ENCODE measurements at regions not wholly inside any gene's neighbourhood (a gene's known extent, or its start where the extent isn't known, plus 50 kb on each side); places are given as distances from the start of the nearest gene placed in this dataset.
"Not testable (repeated sequence)": the region's sequence is repeated elsewhere in the genome, so short reads cannot be mapped to it uniquely, and the experiment has no call there.

DNA sequence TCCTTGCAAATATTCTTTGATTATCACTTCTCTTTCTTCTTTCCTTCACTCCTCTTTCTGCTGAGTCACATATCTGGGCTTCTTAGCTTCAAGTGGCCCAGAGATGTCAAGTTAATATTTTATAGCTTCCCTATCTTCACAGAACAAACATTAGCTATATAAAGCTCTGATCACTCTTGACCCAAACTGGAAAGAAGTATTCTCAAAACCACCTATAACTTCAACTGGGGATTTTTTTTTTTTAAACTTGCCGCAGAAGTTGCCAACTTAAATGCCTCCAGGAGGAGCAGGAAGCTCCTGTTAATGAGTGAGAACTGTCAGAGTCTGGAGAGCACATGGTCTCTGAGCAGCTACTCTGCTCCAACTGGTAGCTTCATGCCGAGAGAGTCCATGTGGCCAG, 233.3 kb upstream of the EDNRA start:
- H3K36me3 ChIP-seq (replicated peaks; ENCODE audit: low read depth, low read length): no peaks in the 10 kb centered on the region
- no peaks in the 10 kb centered on the region for H4K20me1 ChIP-seq (ENCODE audit: insufficient read depth, low read length)
- H3K4me2 ChIP-seq (ENCODE audit: low read length): no peak overlapping the region
- TF ChIP-seq EZH2phosphoT487 (IDR thresholded peaks at IDR 0.05; ENCODE audit: low read depth): no peak
- TF ChIP-seq, protein P1, sequence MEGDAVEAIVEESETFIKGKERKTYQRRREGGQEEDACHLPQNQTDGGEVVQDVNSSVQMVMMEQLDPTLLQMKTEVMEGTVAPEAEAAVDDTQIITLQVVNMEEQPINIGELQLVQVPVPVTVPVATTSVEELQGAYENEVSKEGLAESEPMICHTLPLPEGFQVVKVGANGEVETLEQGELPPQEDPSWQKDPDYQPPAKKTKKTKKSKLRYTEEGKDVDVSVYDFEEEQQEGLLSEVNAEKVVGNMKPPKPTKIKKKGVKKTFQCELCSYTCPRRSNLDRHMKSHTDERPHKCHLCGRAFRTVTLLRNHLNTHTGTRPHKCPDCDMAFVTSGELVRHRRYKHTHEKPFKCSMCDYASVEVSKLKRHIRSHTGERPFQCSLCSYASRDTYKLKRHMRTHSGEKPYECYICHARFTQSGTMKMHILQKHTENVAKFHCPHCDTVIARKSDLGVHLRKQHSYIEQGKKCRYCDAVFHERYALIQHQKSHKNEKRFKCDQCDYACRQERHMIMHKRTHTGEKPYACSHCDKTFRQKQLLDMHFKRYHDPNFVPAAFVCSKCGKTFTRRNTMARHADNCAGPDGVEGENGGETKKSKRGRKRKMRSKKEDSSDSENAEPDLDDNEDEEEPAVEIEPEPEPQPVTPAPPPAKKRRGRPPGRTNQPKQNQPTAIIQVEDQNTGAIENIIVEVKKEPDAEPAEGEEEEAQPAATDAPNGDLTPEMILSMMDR (IDR thresholded peaks at IDR 0.05; ENCODE audit: low read depth, low read length): no peak
- H2AFZ ChIP-seq (ENCODE audit: low read depth, low read length): no peak overlapping the region
- H3K27ac ChIP-seq (ENCODE audit: low read length): no peak overlapping the region
- peaks cover 13% of the 10 kb centered on the region; the same call in 1 of the 2 replicates for H3K9me3 ChIP-seq (ENCODE audit: insufficient read depth, low read length)
- H3K4me1 ChIP-seq (ENCODE audit: low read length): no peaks in the 10 kb centered on the region
- no peak overlapping the region for H3K4me3 ChIP-seq (ENCODE audit: low read length)
- no peak overlapping the region for H3K9ac ChIP-seq (ENCODE audit: low read length)
- no peaks in the 10 kb centered on the region for H3K79me2 ChIP-seq (ENCODE audit: low read length)
- no peaks in the 10 kb centered on the region for H3K27me3 ChIP-seq (ENCODE audit: low read depth, low read length)

DNA sequence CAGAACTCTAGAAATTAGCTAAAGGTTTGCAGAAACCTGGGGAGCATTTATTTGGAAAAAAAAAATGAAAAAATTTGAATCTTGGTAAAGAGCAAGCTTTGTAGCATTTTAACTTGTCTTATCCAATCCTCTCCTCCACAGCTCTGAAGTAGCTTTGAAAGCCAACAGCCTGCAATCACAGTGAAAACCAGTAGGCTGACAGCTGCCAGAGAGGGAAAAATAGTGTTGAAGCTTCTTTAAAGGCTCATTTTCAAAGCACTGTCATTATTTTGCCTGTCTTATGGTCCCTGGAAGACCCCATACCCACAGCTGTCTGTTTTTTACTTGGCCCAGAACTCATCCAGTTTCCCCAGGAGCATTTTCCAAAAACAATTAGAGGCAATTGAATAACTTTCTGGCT, 230.8 kb upstream of the EDNRA start:
- H3K36me3 ChIP-seq (replicated peaks; ENCODE audit: low read depth, low read length): no peaks in the 10 kb centered on the region
- H3K4me2 ChIP-seq (ENCODE audit: low read length): no peak overlapping the region
- H3K79me2 ChIP-seq (ENCODE audit: low read length): no peaks in the 10 kb centered on the region
- no peak overlapping the region for H3K27ac ChIP-seq (ENCODE audit: low read length)
- peaks cover 13% of the 10 kb centered on the region; the same call in 1 of the 2 replicates for H3K9me3 ChIP-seq (ENCODE audit: insufficient read depth, low read length)
- H3K27me3 ChIP-seq (ENCODE audit: low read depth, low read length): no peaks in the 10 kb centered on the region
- H3K9ac ChIP-seq (ENCODE audit: low read length): no peak overlapping the region
- TF ChIP-seq EZH2phosphoT487 (IDR thresholded peaks at IDR 0.05; ENCODE audit: low read depth): no peak
- TF ChIP-seq, protein P1 (IDR thresholded peaks at IDR 0.05; ENCODE audit: low read depth, low read length): no peak
- H4K20me1 ChIP-seq (ENCODE audit: insufficient read depth, low read length): no peaks in the 10 kb centered on the region
- H2AFZ ChIP-seq (ENCODE audit: low read depth, low read length): no peak overlapping the region
- no peak overlapping the region for H3K4me3 ChIP-seq (ENCODE audit: low read length)
- no peaks in the 10 kb centered on the region for H3K4me1 ChIP-seq (ENCODE audit: low read length)

DNA sequence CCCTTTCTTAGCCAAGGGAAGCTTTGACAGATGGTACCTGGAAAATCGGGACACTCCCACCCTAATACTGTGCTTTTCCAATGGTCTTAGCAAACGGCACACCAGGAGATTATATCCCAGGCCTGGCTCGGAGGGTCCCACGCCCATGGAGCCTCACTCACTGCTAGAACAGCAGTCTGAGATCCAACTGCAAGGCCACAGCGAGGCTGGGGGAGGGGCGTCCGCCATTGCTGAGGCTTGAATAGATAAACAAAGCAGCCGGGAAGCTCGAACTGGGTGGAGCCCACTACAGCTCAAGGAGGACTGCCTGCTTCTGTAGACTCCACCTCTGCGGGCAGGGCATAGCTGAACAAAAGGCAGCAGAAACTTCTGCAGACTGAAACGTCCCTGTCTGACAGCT, 225.6 kb upstream of the EDNRA start:
- H3K4me3 ChIP-seq (ENCODE audit: low read length); H3K4me2 ChIP-seq (ENCODE audit: low read length); H3K27me3 ChIP-seq (ENCODE audit: low read depth, low read length); H3K9ac ChIP-seq (ENCODE audit: low read length); H3K79me2 ChIP-seq (ENCODE audit: low read length); H4K20me1 ChIP-seq (ENCODE audit: insufficient read depth, low read length); H3K4me1 ChIP-seq (ENCODE audit: low read length); H3K36me3 ChIP-seq (replicated peaks; ENCODE audit: low read depth, low read length); H2AFZ ChIP-seq (ENCODE audit: low read depth, low read length); H3K27ac ChIP-seq (ENCODE audit: low read length): not testable (repeated sequence)
- H3K9me3 ChIP-seq (ENCODE audit: insufficient read depth, low read length): peaks cover 13% of the 10 kb centered on the region; the same call in 1 of the 2 replicates

DNA sequence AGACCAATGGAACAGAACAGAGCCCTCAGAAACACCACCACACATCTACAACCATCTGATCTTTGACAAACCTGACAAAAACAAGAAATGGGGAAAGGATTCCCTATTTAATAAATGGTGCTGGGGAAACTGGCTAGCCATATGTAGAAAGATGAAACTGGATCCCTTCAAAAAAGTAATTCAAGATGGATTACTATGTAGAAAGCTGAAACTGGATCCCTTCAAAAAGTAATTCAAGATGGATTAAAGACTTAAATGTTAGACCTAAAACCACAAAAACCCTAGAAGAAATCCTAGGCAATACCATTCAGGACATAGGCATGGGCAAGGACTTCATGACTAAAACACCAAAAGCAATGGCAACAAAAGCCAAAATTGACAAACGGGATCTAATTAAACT, 221.6 kb upstream of the EDNRA start:
- not testable (repeated sequence) for H3K9me3 ChIP-seq (ENCODE audit: insufficient read depth, low read length); H3K27ac ChIP-seq (ENCODE audit: low read length); H3K4me2 ChIP-seq (ENCODE audit: low read length); H3K4me1 ChIP-seq (ENCODE audit: low read length); H3K9ac ChIP-seq (ENCODE audit: low read length); H2AFZ ChIP-seq (ENCODE audit: low read depth, low read length); H3K4me3 ChIP-seq (ENCODE audit: low read length); H4K20me1 ChIP-seq (ENCODE audit: insufficient read depth, low read length); H3K36me3 ChIP-seq (replicated peaks; ENCODE audit: low read depth, low read length); H3K79me2 ChIP-seq (ENCODE audit: low read length); H3K27me3 ChIP-seq (ENCODE audit: low read depth, low read length)

DNA sequence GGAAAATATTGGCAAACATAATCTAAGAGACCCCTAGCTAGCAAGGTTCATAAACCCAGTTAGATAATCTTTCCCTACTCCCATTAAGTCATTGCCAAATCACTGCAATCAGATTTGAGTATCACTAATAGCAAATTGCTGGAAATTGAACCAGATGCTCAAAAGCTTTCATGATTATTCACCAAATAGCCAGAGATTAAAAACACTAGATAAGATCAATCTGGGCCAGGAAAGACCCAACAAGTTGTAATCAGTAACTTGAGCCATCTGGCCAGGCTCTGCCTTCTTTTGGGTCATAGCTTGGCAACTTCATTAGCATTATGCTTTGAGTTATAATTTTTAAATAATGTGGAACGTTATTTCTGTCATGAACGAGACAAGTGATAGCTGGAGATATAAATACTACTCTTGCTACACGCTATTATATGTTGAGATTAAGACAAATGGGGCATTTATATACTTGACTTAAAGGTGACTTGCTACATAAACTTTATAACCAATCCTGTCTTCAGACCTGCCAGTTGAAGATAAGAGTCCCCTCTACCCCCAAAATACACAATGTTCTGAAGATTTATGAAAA, 196.6 kb upstream of the EDNRA start:
- peaks cover 12% of the 10 kb centered on the region for H3K9me3 ChIP-seq (ENCODE audit: insufficient read depth, low read length)
- peaks cover 13% of the 10 kb centered on the region for H3K36me3 ChIP-seq (replicated peaks; ENCODE audit: low read depth, low read length)
- H3K4me2 ChIP-seq (ENCODE audit: low read length): no peak overlapping the region
- H3K27me3 ChIP-seq (ENCODE audit: low read depth, low read length): no peaks in the 10 kb centered on the region
- H3K79me2 ChIP-seq (ENCODE audit: low read length): no peaks in the 10 kb centered on the region
- H3K9ac ChIP-seq (ENCODE audit: low read length): no peak overlapping the region
- no peak overlapping the region for H3K4me3 ChIP-seq (ENCODE audit: low read length)
- H3K4me1 ChIP-seq (ENCODE audit: low read length): peaks cover 34% of the 10 kb centered on the region
- TF ChIP-seq, protein P1 (IDR thresholded peaks at IDR 0.05; ENCODE audit: low read depth, low read length): no peak
- TF ChIP-seq EZH2phosphoT487 (IDR thresholded peaks at IDR 0.05; ENCODE audit: low read depth): no peak
- no peak overlapping the region for H2AFZ ChIP-seq (ENCODE audit: low read depth, low read length)
- no peaks in the 10 kb centered on the region for H4K20me1 ChIP-seq (ENCODE audit: insufficient read depth, low read length)
- no peak overlapping the region for H3K27ac ChIP-seq (ENCODE audit: low read length)
